IMR-90 (cell line): ENCODE measurements at regions not wholly inside any gene's neighbourhood (a gene's known extent, or its start where the extent isn't known, plus 50 kb on each side); places are given as distances from the start of the nearest gene placed in this dataset.

ENCODE experiments used
- ATAC-seq: fragments of 200-7000 bp; cut with Tn5 transposase; 2 replicates; pipeline ENCODE4 v1.9.1; 2020; ENCODE audit warnings: low read depth, mild to moderate bottlenecking, moderate library complexity
- BruUV-seq: library from RNA; stranded (reverse); fragments of 400-500 nt; replicated peaks from 2 replicates; lab custom pipeline; 2021; lab: Mats Ljungman, UMichigan
- CTCF ChIA-PET: fragments of 300-600 bp; formaldehyde crosslinking; extraction: SDS; loops from one replicate; lab custom pipeline; 2021; ENCODE audit warnings: antibody characterized with exemption; lab: Yijun Ruan, JAX
- POLR2A ChIA-PET: fragments of 300-600 bp; sonication (Branson Sonifier 250); formaldehyde crosslinking; loops from one replicate; lab custom pipeline; 2022; ENCODE audit warnings: antibody characterized with exemption; ENCODE audit not compliant: unreplicated experiment; lab: Charles Lee
- DNase-seq: peaks from one replicate; pipeline ENCODE4 v3.0.0; 2013
- H2AFZ ChIP-seq: replicated peaks from 2 replicates; pipeline ENCODE3; 2013; ENCODE audit warnings: low read length, mild to moderate bottlenecking; ENCODE audit not compliant: poor library complexity
- H2AK5ac ChIP-seq: 2 replicates; pipeline ENCODE4 v1.6.1; 2013; ENCODE audit warnings: low read depth, low read length, inconsistent platforms
- H2AK9ac ChIP-seq: replicated peaks from 2 replicates; pipeline ENCODE3; 2013; ENCODE audit warnings: mild to moderate bottlenecking, low read depth, low read length, moderate library complexity; ENCODE audit not compliant: poor library complexity
- H2BK120ac ChIP-seq: 2 replicates; pipeline ENCODE4 v1.6.1; 2013; ENCODE audit warnings: low read depth, low read length, inconsistent platforms
- H2BK15ac ChIP-seq: 3 replicates; pipeline ENCODE4 v1.6.1; 2013; ENCODE audit warnings: low read depth, low read length, inconsistent platforms
- H2BK20ac ChIP-seq: 2 replicates; pipeline ENCODE4 v1.6.1; 2013; ENCODE audit warnings: low read depth, mild to moderate bottlenecking, inconsistent platforms, low read length, moderate library complexity
- H2BK5ac ChIP-seq: 2 replicates; pipeline ENCODE4 v1.6.1; 2013; ENCODE audit warnings: mild to moderate bottlenecking, low read depth, low read length, inconsistent platforms; ENCODE audit not compliant: poor library complexity, severe bottlenecking
- H3K14ac ChIP-seq: replicated peaks from 2 replicates; pipeline ENCODE4 v1.6.1; 2013; ENCODE audit warnings: low read depth, low read length, inconsistent platforms
- H3K18ac ChIP-seq: 2 replicates; pipeline ENCODE4 v1.6.1; 2013; ENCODE audit warnings: low read depth, low read length, control low read depth
- H3K23ac ChIP-seq: 2 replicates; pipeline ENCODE4 v1.6.1; 2013; ENCODE audit warnings: low read depth, low read length, inconsistent platforms
- H3K27ac ChIP-seq: 2 replicates; pipeline ENCODE4 v1.5.1; 2013; ENCODE audit warnings: mild to moderate bottlenecking, control low read depth, low read length; ENCODE audit not compliant: insufficient read depth
- H3K27me3 ChIP-seq: 2 replicates; pipeline ENCODE4 v1.6.1; 2013; ENCODE audit warnings: low read length; ENCODE audit not compliant: control insufficient read depth, insufficient read depth
- H3K36me3 ChIP-seq: 2 replicates; pipeline ENCODE4 v1.6.1; 2013; ENCODE audit warnings: low read length, mixed read lengths; ENCODE audit not compliant: control insufficient read depth, insufficient read depth
- H3K4ac ChIP-seq: 2 replicates; pipeline ENCODE4 v1.6.1; 2013; ENCODE audit warnings: low read depth, low read length, inconsistent platforms
- H3K4me1 ChIP-seq: 2 replicates; pipeline ENCODE4 v1.6.1; 2013; ENCODE audit warnings: low read length, mixed read lengths; ENCODE audit not compliant: control insufficient read depth, insufficient read depth
- H3K4me2 ChIP-seq: 2 replicates; pipeline ENCODE4 v1.6.1; 2013; ENCODE audit warnings: low read depth, mild to moderate bottlenecking, control low read depth, low read length, moderate library complexity
- H3K4me3 ChIP-seq: 2 replicates; pipeline ENCODE4 v1.5.1; 2013; ENCODE audit warnings: low read depth, mild to moderate bottlenecking, control low read depth, low read length, moderate library complexity; ENCODE audit not compliant: insufficient read depth
- H3K56ac ChIP-seq: 2 replicates; pipeline ENCODE4 v1.6.1; 2013; ENCODE audit warnings: low read length, inconsistent platforms; ENCODE audit not compliant: insufficient read depth; ENCODE audit errors: extremely low read depth
- H3K79me1 ChIP-seq, 2 experiments: 2 replicates each; pipeline ENCODE4 v1.6.1; 2013; ENCODE audit warnings: low read length in 2 of 2, inconsistent platforms in 1 of 2, low read depth in 1 of 2
- H3K9ac ChIP-seq: 2 replicates; pipeline ENCODE4 v1.6.1; 2013; ENCODE audit warnings: low read depth, low read length, control low read depth
- H3K9me1 ChIP-seq: 2 replicates; pipeline ENCODE4 v1.6.1; 2013; ENCODE audit warnings: low read length, inconsistent platforms; ENCODE audit not compliant: insufficient read depth
- H3K9me3 ChIP-seq: 2 replicates; pipeline ENCODE4 v1.6.1; 2013; ENCODE audit warnings: low read length; ENCODE audit not compliant: control insufficient read depth, insufficient read depth
- H4K20me1 ChIP-seq: 2 replicates; pipeline ENCODE4 v1.6.1; 2013; ENCODE audit warnings: low read length, inconsistent platforms; ENCODE audit not compliant: insufficient read depth
- H4K5ac ChIP-seq: 2 replicates; pipeline ENCODE4 v1.6.1; 2013; ENCODE audit warnings: mild to moderate bottlenecking, low read depth, low read length, control low read depth
- H4K8ac ChIP-seq, 2 experiments: 2 replicates each; pipeline ENCODE4 v1.6.1; 2013; ENCODE audit warnings: low read depth in 2 of 2, low read length in 2 of 2, control low read depth in 1 of 2, inconsistent platforms in 1 of 2
- H4K91ac ChIP-seq: 2 replicates; pipeline ENCODE4 v1.6.1; 2013; ENCODE audit warnings: low read depth, low read length, inconsistent platforms; ENCODE audit not compliant: insufficient read depth
- BHLHE40 ChIP-seq: fragments of 150-350 bp; IDR thresholded peaks from 2 replicates; pipeline ENCODE4 v1.6.1; 2016; ENCODE audit warnings: mild to moderate bottlenecking, low read depth, low read length
- CHD1 ChIP-seq: IDR thresholded peaks from 2 replicates; pipeline ENCODE4 v1.6.1; 2012; ENCODE audit warnings: low read depth, low read length, improper control_type of control experiment
- FOS ChIP-seq: fragments of 150-350 bp; IDR thresholded peaks from 2 replicates; pipeline ENCODE4 v1.6.1; 2016; ENCODE audit warnings: low read depth, low read length
- MAZ ChIP-seq: IDR thresholded peaks from 2 replicates; pipeline ENCODE4 v1.6.1; 2012; ENCODE audit warnings: low read depth, mild to moderate bottlenecking, low read length, improper control_type of control experiment, moderate library complexity, borderline replicate concordance
- MXI1 ChIP-seq: IDR thresholded peaks from 2 replicates; pipeline ENCODE4 v1.6.1; 2012; ENCODE audit warnings: low read depth, mild to moderate bottlenecking, low read length, moderate library complexity, borderline replicate concordance
- POLR2A ChIP-seq: IDR thresholded peaks from 2 replicates; pipeline ENCODE4 v1.6.1; 2012; ENCODE audit warnings: mild to moderate bottlenecking, low read depth, low read length
- RAD21 ChIP-seq: IDR thresholded peaks from 2 replicates; pipeline ENCODE4 v1.6.1; 2012; ENCODE audit warnings: low read length, improper control_type of control experiment
- SMC3 ChIP-seq: fragments of 150-350 bp; IDR thresholded peaks from 2 replicates; pipeline ENCODE4 v1.6.1; 2016; ENCODE audit warnings: low read depth, mild to moderate bottlenecking, antibody characterized with exemption, low read length, moderate library complexity
- WGBS, 2 experiments: methylation state at CpG; one replicate each; pipeline versions ENCODE4 v1.1.5 to v1.1.7; 2013; ENCODE audit warnings: missing lambda C conversion rate in 2 of 2; ENCODE audit not compliant: insufficient read length in 1 of 2; ENCODE audit errors: extremely low coverage in 2 of 2; 5-methylcytosine and 5-hydroxymethylcytosine counted together
- dilution Hi-C: fragments of 300-500 bp; cut with HindIII; formaldehyde crosslinking; loops from one replicate; pipeline ENCODE4 v1.14.3; 2018; ENCODE audit warnings: low sequenced_read_pairs; ENCODE audit not compliant: unreplicated experiment
- in situ Hi-C: fragments of 300-500 bp; cut with MboI; formaldehyde crosslinking; loops from 3 replicates; pipeline ENCODE4 v1.14.3; 2019; ENCODE audit warnings: low sequenced_read_pairs, inconsistent platforms, mixed read lengths
- intact Hi-C: fragments of 100-400 bp; cut with micrococcal nuclease; formaldehyde crosslinking; loops from 2 replicates; pipeline ENCODE4 v1.10.0; 2022
- TF ChIP-seq, protein P1 (sequence below): fragments of 150-350 bp; IDR thresholded peaks from 2 replicates; pipeline ENCODE4 v1.6.1; 2016; ENCODE audit warnings: low read depth, mild to moderate bottlenecking, low read length, moderate library complexity, borderline replicate concordance

DNA sequence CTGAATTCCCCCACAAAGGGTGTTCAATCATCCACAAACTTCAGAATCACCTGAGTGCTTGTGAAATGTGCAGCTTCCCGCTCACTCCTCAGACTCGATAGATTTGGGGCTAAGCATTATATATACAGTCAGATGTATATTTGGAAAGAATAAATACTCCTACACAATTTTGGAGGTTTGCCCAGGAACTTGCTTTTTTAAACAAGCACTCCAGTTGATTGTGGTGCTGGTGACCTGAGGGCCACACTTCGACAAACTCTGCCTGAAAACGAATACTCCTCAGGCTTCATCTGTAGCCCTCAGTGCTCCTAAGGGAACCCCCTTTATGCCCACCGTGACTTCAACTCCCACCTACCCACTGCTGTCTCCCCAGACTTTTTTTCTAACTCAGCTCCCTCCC lies 211.6 kb downstream of the INHBA start:
- ATAC-seq: peak; percentile 60
- peak overlapping the region; percentile 93 for H2BK120ac ChIP-seq
- TF ChIP-seq SMC3 (no peak), MXI1 (no peak), CHD1 (no peak), MAZ (no peak), POLR2A (no peak), RAD21 (no peak), FOS (no peak), BHLHE40 (no peak)
- TF ChIP-seq, protein P1, sequence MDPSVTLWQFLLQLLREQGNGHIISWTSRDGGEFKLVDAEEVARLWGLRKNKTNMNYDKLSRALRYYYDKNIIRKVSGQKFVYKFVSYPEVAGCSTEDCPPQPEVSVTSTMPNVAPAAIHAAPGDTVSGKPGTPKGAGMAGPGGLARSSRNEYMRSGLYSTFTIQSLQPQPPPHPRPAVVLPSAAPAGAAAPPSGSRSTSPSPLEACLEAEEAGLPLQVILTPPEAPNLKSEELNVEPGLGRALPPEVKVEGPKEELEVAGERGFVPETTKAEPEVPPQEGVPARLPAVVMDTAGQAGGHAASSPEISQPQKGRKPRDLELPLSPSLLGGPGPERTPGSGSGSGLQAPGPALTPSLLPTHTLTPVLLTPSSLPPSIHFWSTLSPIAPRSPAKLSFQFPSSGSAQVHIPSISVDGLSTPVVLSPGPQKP: no peak
- H3K9me1 ChIP-seq: peaks cover 13% of the 10 kb centered on the region; the same call in 1 of the 2 replicates
- DNase-seq: peak; percentile 86
- H3K27ac ChIP-seq: peak overlapping the region; percentile 77; the same call in 1 of the 2 replicates
- H3K36me3 ChIP-seq: no peaks in the 10 kb centered on the region
- in situ Hi-C loops: no loop called here
- H3K27me3 ChIP-seq: no peaks in the 10 kb centered on the region
- no peaks in the 10 kb centered on the region for H4K20me1 ChIP-seq
- peak overlapping the region; percentile 85 for H3K14ac ChIP-seq
- peak overlapping the region; percentile 78 for H3K18ac ChIP-seq
- ChIA-PET POLR2A (no interaction called here), CTCF (interaction anchor here (0.7 kb wide), 1 partner anchor 188 kb away, joined by 3 read pairs; no protein-coding TSS in a partner anchor)
- peak overlapping the region; percentile 70 for H4K5ac ChIP-seq
- H3K4ac ChIP-seq: peak overlapping the region; percentile 90
- peak overlapping the region; percentile 53; the same call in 1 of the 2 replicates for H3K9ac ChIP-seq
- H4K8ac ChIP-seq: peak overlapping the region in 1 of 2 experiments; percentile 78; a peak in 2 of 4 replicates
- 0% methylated on average over 3 of the region's 5 CpGs; no CpG with 5 or more reads in 1 of the 2 experiments for WGBS, 2 experiments
- no peak overlapping the region for H3K4me3 ChIP-seq
- intact Hi-C loops: loop anchor here (5.0 kb wide), 1 partner anchor 206 kb away; no protein-coding TSS in a partner anchor
- dilution Hi-C loops: no loop called here
- H2AK9ac ChIP-seq: peak overlapping the region; percentile 4
- H2BK15ac ChIP-seq: peak overlapping the region; percentile 35; the same call in 2 of the 3 replicates
- H2AK5ac ChIP-seq: peak overlapping the region; percentile 85
- peak overlapping the region; percentile 88 for H3K4me2 ChIP-seq
- H2AFZ ChIP-seq: peak overlapping the region; percentile 73
- H3K9me3 ChIP-seq: no peaks in the 10 kb centered on the region
- BruUV-seq: no TSS peak
- H4K91ac ChIP-seq: peak overlapping the region; percentile 47; the same call in 1 of the 2 replicates
- H2BK5ac ChIP-seq: peak overlapping the region; percentile 37
- peak overlapping the region; percentile 88 for H2BK20ac ChIP-seq
- no peaks in the 10 kb centered on the region; a peak in 1 of 4 replicates for H3K79me1 ChIP-seq
- H3K23ac ChIP-seq: peak overlapping the region; percentile 84
- peaks cover 14% of the 10 kb centered on the region for H3K4me1 ChIP-seq
- 0 out of 2 replicates have a peak overlapping the region, but pooled peaks have one; percentile 27 for H3K56ac ChIP-seq
